Prostate gland (tissue), 2 donors: ENCODE measurements at regions not wholly inside any gene's neighbourhood (a gene's known extent, or its start where the extent isn't known, plus 50 kb on each side); places are given as distances from the start of the nearest gene placed in this dataset.

Experiments used
- DNase-seq: peaks from one replicate; pipeline ENCODE4 v3.0.0-alpha.2; 2019; ENCODE audit warnings: low spot score
- H3K27ac ChIP-seq, 2 donors: fragments of 200-600 bp; sonication (generic); 2 replicates each; pipeline ENCODE4 v1.5.1; 2017 to 2019
- H3K27me3 ChIP-seq: fragments of 200-600 bp; sonication (generic); replicated peaks from 2 replicates; pipeline ENCODE4 v1.5.1; 2019; ENCODE audit not compliant: insufficient read depth
- H3K36me3 ChIP-seq, 2 donors: fragments of 200-600 bp; sonication (generic); 1 replicate in 1 of 2; 2 replicates in 1 of 2; pipeline versions ENCODE4 v1.5.1 to v1.8.1; 2017 to 2019
- H3K4me1 ChIP-seq: fragments of 200-600 bp; sonication (generic); replicated peaks from 2 replicates; pipeline ENCODE4 v1.5.1; 2019
- H3K4me3 ChIP-seq, 2 donors: fragments of 200-600 bp; sonication (generic); 2 replicates each; pipeline ENCODE4 v1.5.1; 2017 to 2019
- H3K9me3 ChIP-seq: fragments of 200-600 bp; sonication (generic); 2 replicates; pipeline ENCODE4 v1.5.1; 2017
- CTCF ChIP-seq, 4 experiments: fragments of 200-600 bp in 2 of 4; fragments of 450-650 bp in 2 of 4; sonication (generic) in 2 of 4; IDR thresholded peaks; 1 replicate in 3 of 4; 2 replicates in 1 of 4; pipeline ENCODE4 v1.5.1; 2016 to 2019; ENCODE audit warnings: antibody characterized with exemption in 4 of 4, mild to moderate bottlenecking in 2 of 4, moderate library complexity in 2 of 4
- POLR2A ChIP-seq: fragments of 450-650 bp; IDR thresholded peaks from one replicate; pipeline ENCODE4 v1.6.1; 2016; ENCODE audit warnings: antibody characterized with exemption, mild to moderate bottlenecking
- POLR2AphosphoS5 ChIP-seq: sonication (generic); formaldehyde crosslinking; IDR thresholded peaks from one replicate; pipeline ENCODE4 v1.6.1; 2017; ENCODE audit warnings: antibody characterized with exemption
- WGBS: methylation state at CpG from one replicate; pipeline ENCODE4 v1.1.5; 2018; 5-methylcytosine and 5-hydroxymethylcytosine counted together
- intact Hi-C: fragments of 100-400 bp; cut with DNase I; formaldehyde crosslinking; loops from one replicate; pipeline ENCODE4 v1.14.2; 2022

DNA sequence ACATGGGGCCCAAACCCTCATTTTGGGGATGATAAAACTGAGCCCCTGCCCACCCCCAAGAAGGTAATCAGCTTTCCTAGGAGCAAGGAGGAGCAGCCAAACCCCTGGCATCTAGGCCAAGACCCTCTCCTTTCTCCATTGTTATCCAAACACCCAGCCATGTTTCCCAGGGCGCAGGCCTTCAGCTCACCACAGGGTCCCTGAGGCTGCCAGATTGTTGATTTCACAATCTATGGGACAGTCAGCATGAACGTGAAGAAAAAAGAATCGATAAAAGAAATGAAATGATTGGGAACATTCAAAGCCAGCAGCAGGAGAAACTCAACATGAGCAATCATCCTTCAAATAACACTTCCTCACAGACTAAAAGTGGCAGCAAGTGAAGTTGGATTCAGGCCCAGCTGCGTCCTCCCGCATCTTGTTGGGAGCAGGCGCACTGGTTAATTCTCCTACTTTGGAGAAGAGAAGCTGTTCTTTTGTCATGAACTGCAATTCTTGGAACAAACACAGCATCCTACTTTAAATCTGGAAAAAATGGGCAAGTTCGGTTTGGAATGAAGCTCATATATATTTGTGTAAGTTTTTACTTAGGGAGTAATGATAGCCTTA, 241.8 kb upstream of the PRDM1 start:
- no peaks in the 10 kb centered on the region for H3K27me3 ChIP-seq
- WGBS, result 87% methylated on average over 7 of the region's 7 CpGs
- intact Hi-C loops, result no loop called here
- no peaks in the 10 kb centered on the region for H3K36me3 ChIP-seq
- no peak for DNase-seq
- TF ChIP-seq POLR2A, result no peak
- TF ChIP-seq CTCF (IDR thresholded peaks at IDR 0.05), result no peak
- no peak for TF ChIP-seq POLR2AphosphoS5
- no peaks in the 10 kb centered on the region for H3K9me3 ChIP-seq
- no peak overlapping the region for H3K27ac ChIP-seq
- H3K4me3 ChIP-seq, result no peak overlapping the region
- no peaks in the 10 kb centered on the region for H3K4me1 ChIP-seq

- no peaks in the 10 kb centered on the region for H3K27me3 ChIP-seq
- no peaks in the 10 kb centered on the region for H3K4me1 ChIP-seq
- H3K4me3 ChIP-seq, result no peak overlapping the region
- H3K27ac ChIP-seq, result no peak overlapping the region
- H3K36me3 ChIP-seq, result no peaks in the 10 kb centered on the region
- H3K9me3 ChIP-seq, result no peaks in the 10 kb centered on the region
- DNase-seq, result no peak
- intact Hi-C loops, result no loop called here
- no peak for TF ChIP-seq CTCF (IDR thresholded peaks at IDR 0.05)
- TF ChIP-seq POLR2A, result no peak
- no peak for TF ChIP-seq POLR2AphosphoS5
Measured at GRCh38 chr6:105839266-105839665, 246.9 kb upstream of the PRDM1 start.

DNA sequence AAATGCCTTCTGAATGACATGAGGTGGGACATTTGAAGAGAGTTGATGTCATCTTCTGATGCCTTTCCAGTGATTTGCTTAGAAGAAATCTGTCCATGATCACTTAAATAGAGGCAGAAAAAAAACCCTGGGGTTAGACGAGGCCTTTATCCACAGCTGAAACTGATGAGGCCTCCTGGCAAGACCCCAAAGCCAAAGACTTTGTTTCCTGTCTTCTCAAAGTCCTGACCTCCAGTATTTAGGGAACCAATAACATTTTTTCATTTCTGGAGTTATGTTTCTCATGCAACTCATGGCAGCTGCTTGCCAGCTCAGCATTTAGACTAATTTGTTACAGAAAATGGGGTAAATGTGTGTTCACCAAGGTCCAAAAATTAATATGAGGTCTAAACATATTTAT, 248.0 kb upstream of the PRDM1 start:
- intact Hi-C loops, result no loop called here
- TF ChIP-seq POLR2AphosphoS5, result no peak
- TF ChIP-seq CTCF (IDR thresholded peaks at IDR 0.05), result no peak
- TF ChIP-seq POLR2A, result no peak
- WGBS, result 48% methylated on average over 1 of the region's 1 CpG
- Histone ChIP-seq H3K4me3 (no peak overlapping the region), H3K4me1 (no peaks in the 10 kb centered on the region), H3K27ac (no peak overlapping the region), H3K36me3 (no peaks in the 10 kb centered on the region), H3K9me3 (no peaks in the 10 kb centered on the region), H3K27me3 (no peaks in the 10 kb centered on the region)
- DNase-seq, result no peak

- no peak overlapping the region for H3K4me3 ChIP-seq
- DNase-seq, result no peak
- H3K27me3 ChIP-seq, result no peaks in the 10 kb centered on the region
- no peak overlapping the region for H3K27ac ChIP-seq
- H3K36me3 ChIP-seq, result no peaks in the 10 kb centered on the region
- 87% methylated on average over 5 of the region's 5 CpGs for WGBS
- TF ChIP-seq POLR2A (no peak), POLR2AphosphoS5 (no peak), CTCF (IDR thresholded peaks at IDR 0.05) (no peak)
- no peaks in the 10 kb centered on the region for H3K4me1 ChIP-seq
- H3K9me3 ChIP-seq, result no peaks in the 10 kb centered on the region
- intact Hi-C loops, result no loop called here
Measured at GRCh38 chr6:105836889-105837288, 249.2 kb upstream of the PRDM1 start.

GRCh38 chr6:105836379-105836778, 249.8 kb upstream of the PRDM1 start:
- Histone ChIP-seq H3K27ac (no peak overlapping the region), H3K4me3 (no peak overlapping the region), H3K4me1 (no peaks in the 10 kb centered on the region), H3K27me3 (no peaks in the 10 kb centered on the region), H3K9me3 (no peaks in the 10 kb centered on the region), H3K36me3 (no peaks in the 10 kb centered on the region)
- WGBS, result 93% methylated on average over 5 of the region's 5 CpGs
- DNase-seq, result no peak
- no peak for TF ChIP-seq POLR2AphosphoS5
- no peak for TF ChIP-seq POLR2A
- TF ChIP-seq CTCF (IDR thresholded peaks at IDR 0.05), result no peak
- intact Hi-C loops, result no loop called here
